ENCODE measurements at regions not wholly inside any gene's neighbourhood (a gene's known extent, or its start where the extent isn't known, plus 50 kb on each side); places are given as distances from the start of the nearest gene placed in this dataset.
"Not testable (repeated sequence)": the region's sequence is repeated elsewhere in the genome, so short reads cannot be mapped to it uniquely, and the experiment has no call there.

DNA sequence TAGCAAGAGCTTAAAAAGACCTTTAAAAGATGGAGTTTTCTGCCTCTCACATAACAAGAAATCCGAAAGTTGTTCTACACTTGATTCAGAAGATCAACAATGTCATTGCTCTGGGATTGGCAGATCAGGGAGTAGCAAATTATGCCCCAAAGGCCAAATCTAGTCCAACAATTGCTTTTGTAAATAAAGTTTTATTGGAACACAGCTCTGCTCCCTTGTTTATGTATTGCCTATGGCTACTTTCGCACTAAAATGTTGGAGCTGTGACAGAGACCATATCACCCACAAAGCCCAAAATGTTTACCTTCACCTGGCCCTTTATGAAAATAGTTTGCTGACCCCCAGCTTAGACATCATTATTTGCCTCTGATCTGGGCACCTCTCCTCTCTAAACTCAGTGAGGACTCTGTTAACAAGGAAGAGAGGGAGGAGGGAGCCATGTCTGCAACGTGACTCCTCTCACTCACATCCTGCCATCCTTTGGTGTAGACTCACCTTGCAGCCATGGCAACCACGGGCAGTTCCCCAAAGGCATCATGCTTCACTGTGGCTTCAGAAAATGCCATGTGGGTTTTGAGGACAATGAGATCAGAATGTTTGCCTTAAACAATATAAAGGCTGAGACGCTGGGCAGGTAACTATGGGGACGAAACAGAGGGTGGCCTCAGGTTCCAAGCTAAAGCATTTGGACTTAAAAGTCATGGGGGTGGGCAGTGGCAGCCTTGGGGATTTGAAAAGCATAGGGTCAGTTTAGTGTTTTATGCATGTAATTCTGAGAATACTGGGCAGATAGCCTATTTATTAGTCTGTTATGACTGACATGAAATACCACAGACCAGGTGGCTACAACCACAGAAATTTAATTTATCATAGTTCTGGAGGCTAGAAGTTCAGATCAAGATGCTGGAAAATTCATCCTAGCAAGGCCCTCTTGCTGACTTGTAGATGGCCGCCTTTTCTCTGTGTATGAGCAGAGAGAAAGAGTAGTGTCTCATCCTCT is 149.7 kb upstream of the TNFAIP3 start:
- DNase-seq, result no peak

DNA sequence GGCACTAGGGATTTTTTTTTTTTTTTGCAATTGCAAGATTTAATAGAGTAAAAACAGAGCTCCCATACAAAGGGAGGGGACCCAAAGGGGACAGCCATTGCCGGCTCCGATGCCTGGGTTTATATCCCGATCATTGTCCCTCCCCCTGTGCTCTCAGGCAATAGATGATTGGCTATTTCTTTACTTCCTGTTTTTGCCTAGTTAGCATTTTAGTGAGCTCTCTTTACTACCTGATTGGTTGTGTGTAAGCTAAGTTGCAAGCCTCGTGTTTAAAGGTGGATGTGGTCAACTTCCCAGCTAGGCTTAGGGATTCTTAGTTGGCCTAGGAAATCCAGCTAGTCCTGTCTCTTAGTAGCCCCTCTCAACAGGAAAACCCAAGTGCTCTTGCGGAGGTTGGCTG is 148.2 kb upstream of the TNFAIP3 start:
- DNase-seq, result not testable (repeated sequence)

DNA sequence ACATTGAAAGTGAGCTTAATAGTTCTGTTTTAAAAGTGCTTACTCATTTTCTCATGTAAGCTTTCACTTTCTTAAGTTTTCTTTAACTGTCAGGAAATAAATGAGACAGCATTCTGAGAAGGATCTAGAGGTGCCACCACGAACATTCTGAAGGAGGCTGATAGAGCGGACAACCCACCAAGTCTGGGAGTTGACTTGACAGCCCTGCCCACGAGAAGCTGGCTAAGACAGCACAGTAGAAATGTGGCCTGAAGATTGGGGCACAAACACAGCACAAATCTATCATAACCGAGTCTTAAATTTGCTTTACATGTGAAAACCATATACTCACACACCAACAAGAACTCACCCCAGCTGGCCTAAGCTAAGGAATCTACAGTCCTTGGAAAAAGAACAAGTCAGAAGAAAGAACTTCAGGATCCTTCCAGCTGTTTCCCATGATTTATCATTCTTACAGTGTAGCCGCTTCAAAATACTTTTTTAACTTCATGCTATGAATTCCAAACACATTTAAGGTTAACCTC is 144.2 kb upstream of the TNFAIP3 start:
- DNase-seq, result no peak

DNA sequence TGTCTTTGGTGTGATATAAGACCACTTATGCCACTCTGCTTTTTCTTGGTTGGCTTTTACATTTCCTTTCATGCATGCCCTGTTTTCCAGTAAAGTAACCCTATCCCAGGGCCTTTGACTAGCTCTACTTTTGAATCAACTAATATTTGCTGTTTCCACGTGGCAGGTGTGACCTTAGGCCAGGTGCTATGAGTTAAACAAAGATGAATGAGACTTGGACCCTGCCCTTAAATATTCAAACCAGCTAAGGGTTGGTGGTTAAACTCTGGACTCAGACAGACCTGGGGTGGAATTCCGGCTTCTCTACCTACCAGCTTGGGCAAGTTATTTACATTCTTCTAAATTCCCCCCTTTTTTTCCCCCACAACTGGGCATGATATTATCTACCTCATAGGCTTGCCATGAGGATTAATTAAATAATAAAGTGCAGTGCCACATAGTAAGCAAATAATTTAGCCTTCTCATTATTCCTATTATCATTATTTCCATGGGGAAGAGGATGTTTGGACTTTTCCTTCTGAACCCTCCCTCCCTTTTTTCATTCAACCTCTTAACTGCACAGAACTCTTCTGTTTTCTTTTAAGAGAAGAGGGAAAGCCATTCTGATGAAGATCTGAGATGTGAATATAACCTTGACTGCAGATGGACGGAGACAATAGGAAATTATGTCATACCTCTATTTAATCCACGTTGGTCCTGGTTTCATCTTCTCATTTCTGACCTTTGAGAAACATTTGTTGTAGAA is 143.6 kb upstream of the TNFAIP3 start:
- no peak for DNase-seq

DNA sequence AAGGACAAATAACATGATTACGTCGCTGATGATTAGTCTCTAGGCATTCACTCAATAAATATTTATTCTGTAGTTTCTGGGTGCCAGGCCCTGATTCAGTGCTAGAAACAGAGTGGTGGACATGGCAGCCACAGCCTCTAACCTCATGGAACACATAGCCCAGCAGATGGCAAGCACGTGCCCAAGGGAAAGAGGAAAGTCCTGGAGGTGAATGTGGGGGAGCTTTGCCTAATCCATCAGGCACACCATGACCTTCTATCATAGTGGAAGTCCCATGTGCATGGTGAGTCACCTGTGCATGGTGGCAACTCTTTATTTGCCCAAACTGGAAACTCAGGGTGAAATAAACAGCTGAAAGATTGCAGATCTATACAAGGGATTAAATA is 143.0 kb upstream of the TNFAIP3 start:
- no peak for DNase-seq

DNA sequence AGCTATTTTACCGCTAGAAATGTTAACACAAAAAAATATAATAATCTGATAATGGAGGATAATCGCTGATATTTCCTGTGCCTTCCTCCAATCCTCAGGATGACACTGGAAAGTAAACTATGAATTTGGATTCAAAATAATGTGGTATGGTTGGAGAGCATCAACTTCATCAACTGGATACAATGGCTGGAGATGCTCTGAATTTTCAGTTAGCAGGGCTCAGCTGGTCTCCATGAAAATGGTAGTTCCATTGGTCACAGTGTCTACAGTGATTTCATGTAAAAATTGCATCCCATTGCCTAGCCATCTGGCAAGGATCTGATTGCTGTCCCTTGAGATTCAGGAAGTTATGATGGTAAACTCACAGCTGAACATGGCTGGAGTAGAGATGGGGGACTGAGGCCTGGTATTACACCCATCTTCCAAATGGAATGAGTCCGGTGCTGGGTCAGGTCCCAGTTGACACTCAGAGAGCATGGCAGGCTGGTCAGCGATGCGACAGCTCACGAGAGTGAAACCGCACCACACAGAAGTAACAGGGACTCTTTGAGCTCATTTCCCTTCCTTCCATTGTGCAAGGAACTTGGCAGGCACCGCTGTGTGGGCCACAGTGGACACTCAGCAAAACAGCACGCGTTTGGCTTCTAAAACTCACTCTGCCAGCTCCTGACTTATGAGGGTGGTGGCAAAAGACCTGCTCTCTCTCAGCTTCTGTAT is 142.4 kb upstream of the TNFAIP3 start:
- DNase-seq, result no peak

DNA sequence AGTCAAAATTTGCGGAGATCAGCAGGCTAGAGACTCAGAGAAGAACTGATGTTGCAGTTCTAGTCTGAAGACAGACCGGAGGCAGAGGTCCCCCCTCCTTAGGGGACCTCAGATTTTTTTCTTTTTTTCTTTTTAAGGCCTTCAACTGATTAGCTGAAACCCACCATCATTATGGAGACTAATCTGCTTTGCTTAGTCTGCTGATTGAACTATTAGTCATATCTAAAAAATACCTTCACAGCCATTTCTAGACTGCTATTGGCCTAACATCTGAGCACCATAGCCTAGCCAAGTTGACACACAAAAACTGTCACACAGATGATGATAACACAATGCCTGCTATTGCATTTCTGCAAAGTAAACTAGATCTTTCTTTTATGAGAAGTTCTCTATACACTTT is 141.1 kb upstream of the TNFAIP3 start:
- DNase-seq, result no peak

DNA sequence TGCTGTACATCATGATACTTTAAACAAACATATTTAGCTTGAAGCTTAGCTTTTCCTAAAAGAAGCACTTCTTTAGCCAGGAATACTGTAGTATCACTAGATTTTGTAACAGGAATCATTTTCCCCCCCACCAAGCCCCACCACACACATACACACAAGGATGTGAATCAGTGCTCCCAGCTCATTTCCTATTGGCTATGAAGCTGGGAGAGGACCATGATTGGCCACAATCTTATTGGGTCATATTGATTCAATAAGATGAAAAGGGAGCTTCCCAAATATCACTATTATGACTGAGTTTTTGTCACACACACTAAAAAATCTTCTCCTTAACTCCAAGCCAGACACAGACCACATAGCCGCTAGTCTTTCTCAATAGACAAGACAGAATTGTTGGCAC is 140.5 kb upstream of the TNFAIP3 start:
- no peak for DNase-seq

DNA sequence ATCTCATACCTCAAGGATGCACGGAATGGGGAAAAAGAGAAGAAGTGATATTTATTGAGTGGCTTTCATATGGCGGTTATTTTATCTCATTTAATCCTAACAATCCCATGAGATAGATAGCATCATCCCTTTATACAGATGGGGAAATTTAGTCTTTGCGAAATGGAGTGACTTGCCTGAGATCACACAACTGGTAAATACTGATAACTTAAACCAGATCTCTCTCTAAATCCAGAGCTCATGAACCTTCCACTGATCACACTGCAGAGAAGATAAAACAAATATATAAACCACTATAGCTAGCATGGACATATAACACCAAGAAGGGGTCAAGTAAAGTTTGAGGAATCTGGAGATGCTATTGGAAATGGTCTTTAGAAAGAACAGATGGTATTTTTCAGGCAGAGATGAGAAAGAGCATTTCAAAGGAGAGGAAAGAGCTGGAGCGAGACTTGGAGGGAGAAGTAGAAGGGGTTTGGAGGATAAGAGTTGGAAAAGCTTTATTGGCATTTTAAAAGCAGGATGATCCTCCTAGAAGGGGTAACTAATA is 139.8 kb upstream of the TNFAIP3 start:
- DNase-seq, result peak; percentile 14

DNA sequence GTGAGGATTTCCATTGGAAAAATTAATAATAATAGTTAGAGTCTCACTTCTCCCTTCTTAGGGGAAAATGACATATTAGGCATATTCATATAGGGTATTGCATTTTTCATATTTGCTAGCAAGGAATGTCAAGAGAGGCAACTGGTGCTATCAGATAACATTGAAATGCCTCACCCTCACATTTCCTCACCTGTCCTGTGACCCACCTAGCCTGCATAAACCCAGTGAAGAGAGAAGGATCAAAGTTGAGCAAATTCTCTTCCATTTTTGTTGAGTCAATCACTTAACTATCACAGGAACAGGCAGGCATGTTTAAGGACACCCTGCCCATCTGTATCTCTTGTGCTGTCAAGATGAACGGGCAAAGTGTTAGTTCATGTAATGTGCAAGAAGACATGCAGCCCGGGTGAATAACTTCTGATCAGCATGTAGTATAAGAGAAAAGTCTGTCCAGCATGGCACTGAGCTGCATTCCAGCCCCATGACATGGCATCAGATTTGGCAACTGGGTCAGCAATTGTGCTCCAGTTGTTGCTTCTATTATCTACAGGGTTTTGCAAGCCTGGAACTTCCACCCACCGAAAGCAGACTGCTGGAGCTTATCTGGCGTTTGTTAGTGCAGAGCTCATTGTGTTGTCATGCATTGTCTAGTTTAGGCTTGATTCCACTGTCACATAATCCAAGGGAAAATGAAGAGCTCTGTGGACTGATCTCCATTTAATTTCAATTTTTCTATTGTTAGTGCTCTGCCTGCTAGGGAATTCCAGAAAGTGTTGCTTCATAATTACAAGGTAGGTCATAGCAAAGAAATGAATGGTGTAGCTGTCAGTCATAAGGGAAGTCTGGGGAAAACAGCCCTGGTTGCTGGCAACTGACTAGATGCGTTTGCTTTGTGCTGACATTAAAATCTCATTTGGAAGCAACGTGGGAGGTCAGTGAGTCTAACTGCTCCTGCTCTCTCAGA is 138.4 kb upstream of the TNFAIP3 start:
- DNase-seq, result no peak

DNA sequence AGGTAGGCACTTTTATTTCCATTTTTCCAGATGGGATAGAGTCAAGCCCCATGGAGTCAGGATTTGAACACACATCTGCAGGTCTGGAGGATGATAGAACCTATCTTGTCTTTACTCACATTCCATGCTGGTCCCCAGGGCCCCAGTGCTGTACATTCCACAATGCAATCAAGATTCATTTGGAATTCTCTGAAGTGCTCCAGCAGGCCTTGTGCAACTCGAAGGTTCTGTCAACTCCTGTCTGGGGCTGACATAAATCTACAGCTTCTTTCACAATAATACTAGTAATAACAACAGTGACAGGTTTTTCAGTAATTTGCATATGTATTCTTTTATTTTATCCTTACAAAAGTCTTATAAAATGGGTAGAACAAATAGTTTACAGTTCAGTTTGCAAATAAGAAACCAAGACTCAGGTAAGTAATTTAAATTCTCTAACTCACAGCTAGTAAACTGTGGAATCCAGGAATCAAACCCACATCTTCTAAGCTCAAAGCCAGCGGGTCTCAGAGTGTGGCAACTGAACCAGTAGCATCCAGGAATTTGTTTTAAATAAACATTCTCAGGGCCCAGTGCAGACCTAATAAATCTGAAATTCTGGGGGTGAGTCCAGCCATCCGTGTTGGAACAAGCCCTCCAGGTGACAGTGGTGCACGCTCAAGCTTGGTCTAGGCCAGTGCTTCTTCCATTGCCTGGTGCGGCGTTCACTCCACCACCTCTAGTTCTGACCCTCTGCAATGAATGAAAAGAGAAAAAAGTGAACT is 137.0 kb upstream of the TNFAIP3 start:
- DNase-seq, result no peak

DNA sequence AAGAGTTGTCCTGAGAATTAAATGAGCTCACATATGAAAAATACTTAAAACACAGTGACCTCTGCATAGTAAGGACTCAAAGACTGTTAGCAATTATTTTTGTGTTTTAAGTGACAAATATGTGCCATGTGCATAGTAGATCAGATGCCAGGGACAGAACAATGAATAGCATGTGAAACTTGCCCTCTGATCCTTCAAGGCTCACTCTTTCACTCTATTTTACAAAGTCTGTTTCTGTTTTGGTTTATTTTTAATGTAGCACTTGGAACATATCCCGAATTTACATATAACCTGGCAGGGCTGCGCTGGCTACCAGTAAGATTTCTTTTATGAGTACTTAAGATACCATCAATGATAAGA is 135.5 kb upstream of the TNFAIP3 start:
- DNase-seq, result no peak

DNA sequence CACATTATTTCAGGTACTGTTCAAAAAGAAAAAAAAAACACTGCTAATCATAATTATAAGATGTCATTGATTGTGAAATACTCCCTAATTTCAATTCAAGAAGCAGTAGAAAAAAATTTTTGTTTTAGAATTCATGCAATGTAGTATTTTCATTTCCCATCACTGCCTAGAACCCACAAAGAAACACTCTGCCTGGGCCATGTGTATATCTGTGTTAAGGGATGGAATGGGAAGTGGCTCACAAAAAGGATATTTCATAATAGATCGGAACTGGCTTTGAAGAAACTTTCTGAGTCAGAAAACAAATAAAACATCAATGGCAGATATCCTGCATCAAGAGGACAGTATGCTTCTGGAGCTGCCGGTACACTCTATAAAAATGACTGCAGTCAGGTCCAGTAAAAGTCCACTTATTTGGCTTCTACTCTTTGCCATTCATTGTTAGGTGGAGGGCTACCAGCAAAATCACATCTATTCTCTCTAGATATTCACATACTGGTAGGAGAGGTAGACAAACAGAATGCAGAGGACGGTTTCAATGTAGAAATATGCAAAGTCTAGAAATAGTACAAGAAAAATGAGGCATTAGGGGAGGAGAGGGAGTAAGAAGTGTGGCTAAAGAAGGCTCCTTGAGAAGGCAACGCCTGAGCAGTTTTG is 135.0 kb upstream of the TNFAIP3 start:
- no peak for DNase-seq

DNA sequence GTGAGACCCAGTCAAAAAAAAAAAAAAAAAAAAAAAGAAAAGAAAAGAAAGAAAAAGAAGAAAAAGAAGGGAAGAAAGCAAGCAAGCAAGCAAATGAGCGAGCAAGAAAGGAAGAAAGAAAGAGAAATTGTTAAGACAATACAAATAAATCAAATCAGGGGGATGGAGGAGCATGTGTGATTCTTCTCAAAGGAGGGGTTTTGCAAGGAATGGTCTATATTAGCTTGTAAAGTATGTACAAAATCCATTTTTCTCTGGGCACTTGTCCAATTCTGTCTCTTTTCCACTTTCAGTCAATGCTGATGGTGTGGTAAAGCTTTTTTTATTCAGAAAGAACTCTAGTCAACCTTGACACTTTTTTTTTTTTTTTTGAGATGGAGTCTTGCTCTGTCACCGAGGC is 133.7 kb upstream of the TNFAIP3 start:
- no peak for DNase-seq

DNA sequence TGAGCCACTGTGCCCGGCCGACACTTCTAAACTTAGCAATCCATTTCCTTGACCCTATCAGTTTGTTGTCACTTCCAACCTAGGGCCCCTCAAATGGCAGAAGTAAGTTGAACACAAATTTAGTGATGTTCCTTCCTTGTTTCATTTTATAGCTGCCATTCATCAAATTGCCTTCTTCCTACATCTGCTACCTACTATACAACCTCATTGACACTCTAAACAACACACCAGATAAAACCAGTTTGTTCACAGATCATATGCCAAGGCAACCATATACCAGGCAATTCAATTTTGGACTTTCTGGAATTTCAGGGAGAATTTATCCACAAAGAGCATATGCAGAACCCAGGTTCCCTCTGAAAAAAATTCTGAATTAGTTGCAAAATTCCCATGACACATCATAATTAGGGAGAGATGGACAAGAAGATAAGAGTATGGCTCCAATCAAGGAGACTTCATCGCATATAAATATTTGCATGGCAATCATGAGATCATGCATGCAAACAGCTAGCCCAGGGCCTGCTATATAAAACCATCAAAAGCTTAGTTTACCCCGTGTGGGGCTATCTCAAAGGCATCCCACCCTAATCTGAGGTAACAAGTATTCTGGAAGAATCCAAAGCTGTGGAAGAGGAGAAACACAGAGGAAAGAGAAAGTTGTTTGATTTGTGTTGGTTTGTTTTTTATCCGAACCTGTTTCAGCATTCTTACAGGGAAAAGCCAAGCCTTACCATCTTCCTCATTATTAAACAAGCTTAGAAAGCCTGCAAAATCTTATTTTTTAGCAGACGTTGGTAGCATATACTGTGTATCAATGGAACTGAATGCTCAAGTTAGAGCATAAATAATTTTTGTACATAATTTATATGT is 132.8 kb upstream of the TNFAIP3 start:
- no peak for DNase-seq

DNA sequence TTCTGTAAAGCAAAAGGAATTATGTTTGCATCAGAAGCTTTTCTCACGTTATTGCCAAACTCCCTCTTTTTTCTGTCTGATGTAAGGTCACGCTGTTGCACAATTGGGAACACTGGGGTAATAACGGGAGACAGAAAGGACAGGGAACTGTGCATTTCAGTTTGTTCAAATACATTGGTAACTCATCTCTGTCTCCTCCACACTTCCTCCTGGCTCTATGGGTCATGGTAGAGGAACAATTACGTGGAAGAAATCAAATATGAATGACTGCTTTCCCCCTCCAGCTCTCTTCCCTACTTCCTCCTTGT is 132.2 kb upstream of the TNFAIP3 start:
- no peak for DNase-seq

DNA sequence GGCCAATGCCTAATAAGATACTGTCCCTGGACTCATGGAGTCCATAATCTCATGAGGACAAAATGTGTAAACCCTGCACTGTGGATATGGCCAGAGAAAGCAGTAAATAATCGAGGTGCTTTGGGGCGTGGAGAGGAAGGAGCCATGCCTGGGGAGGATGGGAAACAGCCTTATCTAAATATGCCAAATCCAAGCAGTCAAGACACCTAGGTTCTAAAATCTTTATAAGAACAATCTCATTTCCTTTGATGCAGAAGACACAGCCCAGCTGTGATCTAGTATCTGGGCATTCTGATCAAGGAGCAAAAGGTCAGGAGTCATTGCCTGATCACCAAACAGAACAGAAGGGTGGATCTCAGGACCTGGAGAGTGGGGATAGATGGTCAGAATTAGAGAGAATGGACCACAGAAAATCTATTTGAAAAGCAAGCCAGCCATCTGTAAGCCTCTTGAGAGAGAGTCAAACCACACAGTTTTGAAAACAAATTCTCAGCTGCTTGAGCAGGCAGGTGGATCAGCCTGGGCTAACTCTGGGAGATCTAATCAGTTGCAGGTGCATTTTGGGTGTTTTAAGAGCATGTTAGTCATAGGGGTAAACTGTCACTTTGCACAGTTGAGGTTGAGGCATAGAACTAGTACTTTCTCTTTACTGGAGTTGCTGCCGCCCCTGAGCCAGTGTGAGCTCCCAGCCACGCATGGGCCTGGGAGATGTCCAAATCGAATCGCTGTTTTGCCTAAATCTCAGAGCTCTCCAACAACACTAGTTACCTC is 130.8 kb upstream of the TNFAIP3 start:
- DNase-seq, result no peak

DNA sequence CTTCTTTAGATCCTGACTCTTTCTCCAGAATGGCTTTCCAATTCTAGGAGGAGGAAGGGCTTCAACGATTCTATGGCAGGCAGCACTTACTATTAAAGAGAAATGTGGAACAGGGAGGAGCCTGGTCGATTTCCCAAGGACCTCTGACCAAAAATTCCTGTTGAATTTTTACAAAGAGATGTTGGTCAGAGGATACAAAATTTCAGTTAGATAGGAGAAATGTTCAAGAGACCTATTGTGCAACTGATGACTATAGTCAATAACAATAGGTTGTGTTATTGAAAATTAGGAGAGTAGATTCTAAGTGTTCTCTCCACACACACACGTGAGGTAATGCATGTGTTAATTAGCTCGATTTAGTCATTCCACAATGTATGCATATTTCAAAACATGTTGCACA is 130.1 kb upstream of the TNFAIP3 start:
- no peak for DNase-seq

Measured in NCI-H82 (cell line).